ENCODE measurements at regions not wholly inside any gene's neighbourhood (a gene's known extent, or its start where the extent isn't known, plus 50 kb on each side); places are given as distances from the start of the nearest gene placed in this dataset.

DNA sequence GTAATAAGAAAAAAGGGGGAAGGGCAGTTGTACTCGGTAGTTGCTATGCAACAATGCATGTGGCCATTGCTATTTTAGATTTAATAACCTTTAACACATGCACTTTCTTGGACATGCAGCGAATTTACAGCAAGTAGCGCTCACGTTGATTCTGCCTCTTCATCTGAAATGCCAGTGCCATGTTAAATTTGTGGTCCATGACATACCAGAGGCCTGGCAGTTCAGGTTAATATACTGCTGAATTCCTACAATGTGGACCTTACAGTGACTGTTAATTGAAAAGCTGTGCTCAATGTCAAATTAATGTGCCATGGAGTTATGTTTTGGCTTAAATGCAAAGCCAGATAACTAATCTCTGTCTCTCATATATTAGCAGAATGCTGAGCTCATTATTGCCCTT, 699.7 kb downstream of the DOK5 start:
- no peak overlapping the region for H3K27ac ChIP-seq
- TF ChIP-seq, protein P1, sequence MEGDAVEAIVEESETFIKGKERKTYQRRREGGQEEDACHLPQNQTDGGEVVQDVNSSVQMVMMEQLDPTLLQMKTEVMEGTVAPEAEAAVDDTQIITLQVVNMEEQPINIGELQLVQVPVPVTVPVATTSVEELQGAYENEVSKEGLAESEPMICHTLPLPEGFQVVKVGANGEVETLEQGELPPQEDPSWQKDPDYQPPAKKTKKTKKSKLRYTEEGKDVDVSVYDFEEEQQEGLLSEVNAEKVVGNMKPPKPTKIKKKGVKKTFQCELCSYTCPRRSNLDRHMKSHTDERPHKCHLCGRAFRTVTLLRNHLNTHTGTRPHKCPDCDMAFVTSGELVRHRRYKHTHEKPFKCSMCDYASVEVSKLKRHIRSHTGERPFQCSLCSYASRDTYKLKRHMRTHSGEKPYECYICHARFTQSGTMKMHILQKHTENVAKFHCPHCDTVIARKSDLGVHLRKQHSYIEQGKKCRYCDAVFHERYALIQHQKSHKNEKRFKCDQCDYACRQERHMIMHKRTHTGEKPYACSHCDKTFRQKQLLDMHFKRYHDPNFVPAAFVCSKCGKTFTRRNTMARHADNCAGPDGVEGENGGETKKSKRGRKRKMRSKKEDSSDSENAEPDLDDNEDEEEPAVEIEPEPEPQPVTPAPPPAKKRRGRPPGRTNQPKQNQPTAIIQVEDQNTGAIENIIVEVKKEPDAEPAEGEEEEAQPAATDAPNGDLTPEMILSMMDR (conservative IDR thresholded peaks at IDR 0.05), result no peak

DNA sequence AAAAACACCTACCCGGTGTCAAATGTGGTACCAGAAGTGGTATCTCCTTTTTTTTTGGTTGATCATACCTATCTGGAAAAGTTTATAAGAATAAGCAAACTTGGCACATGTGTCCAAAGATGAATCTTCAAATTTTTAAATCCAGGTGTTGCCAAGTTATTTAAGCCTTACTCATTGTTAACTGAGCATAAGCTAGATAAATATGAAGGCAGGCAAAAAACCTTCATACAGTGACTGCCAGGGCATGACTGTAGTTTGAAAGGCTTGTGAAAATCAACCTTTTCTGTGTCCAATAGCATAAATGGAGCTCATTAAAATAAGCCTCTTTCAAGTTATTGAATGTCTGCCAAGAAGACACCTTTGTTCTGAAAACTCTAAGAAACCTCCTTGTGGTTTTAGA, 699.2 kb downstream of the DOK5 start:
- H3K27ac ChIP-seq, result no peak overlapping the region
- TF ChIP-seq, protein P1 (conservative IDR thresholded peaks at IDR 0.05), result no peak

DNA sequence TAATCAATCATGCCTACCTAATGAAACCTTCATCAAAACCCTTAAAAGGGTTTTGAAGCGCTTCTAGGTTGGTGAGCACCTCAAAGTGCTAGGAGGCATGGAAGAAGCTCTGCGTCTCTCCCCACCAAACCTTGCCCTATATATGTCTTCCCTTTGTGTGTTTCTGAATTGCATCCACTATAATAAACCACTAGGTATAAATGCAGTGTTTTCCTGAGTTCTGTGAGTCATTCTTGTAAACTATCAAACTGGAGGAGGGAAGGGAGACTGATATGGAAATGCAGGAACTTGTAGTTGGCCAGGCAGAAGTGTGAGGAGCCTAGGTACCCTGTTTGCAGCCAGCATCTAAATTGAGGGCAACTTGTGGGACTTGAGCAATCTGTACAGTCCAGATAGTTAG, 698.8 kb downstream of the DOK5 start:
- no peak overlapping the region for H3K27ac ChIP-seq
- TF ChIP-seq, protein P1 (conservative IDR thresholded peaks at IDR 0.05), result no peak

DNA sequence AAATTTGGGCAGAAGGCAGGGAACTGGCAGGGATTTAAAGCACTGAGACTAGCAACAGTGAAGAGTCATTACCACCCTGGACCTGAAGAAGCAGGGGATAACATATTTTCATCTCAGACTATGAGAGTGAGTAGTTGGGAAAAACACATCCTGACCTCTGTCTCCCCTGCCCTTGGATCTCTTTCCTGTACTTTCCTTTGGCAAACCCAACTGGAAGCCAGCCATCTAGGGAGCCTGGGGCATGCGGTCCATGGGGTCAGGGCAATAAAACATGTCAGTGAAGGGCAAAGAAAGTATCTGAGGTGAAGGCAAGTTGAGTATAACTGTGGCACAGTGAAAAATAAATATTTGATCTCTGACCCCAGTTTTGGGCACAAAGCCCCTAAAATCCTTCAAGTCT, 698.2 kb downstream of the DOK5 start:
- TF ChIP-seq, protein P1 (conservative IDR thresholded peaks at IDR 0.05), result no peak
- H3K27ac ChIP-seq, result no peak overlapping the region

DNA sequence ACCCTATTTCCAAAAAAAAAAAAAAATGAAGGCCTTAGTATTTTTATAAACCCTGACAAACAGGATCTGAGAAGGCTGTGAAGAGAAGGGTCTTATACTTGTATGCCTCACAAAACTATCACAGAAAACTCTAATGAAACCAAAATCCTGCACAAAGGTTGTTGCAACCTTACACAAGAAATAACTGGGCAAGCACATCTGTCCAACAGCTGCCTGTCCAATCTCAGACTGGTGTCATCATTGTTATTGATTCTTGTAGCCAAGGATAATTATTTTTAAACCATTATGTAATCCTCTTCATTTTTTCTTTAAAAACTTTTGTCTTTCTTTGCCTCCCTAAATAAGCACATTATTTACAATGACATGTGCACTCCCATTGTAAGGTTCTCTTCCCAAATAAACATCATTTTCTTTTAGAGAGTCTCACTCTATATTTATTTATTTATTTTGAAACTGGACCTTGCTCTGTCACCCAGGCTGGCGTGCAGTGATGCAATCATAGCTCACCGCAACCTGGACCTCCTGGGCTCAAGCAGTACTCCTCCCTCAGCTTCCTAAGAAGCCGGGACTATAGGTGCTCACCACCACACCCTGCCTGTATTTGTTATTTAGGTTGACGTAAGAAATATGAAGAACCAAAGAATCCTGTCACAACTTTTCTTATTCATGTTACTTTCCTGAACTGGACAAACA, 697.1 kb downstream of the DOK5 start:
- H3K27ac ChIP-seq, result no peak overlapping the region
- TF ChIP-seq, protein P1 (conservative IDR thresholded peaks at IDR 0.05), result no peak

DNA sequence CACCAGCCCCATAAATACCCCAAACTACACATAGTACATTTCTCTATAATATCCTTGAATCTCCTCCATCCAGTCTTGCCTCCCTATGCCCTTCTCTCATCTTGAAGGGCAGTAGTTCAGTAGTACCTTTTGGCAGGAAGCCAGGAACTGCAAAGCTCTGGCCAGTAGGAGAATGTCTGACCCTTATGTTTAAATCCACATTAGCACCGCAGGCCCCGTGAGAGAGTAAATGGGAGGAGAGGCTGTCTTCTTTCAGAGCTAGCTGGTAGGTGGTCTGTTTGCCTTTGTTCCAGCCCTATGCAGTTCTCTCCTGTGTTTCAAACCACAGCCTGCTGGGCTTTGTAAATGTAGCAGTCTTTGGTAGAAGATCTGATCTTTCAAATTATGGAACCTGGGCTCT, 690.7 kb downstream of the DOK5 start:
- TF ChIP-seq, protein P1 (conservative IDR thresholded peaks at IDR 0.05), result no peak
- no peak overlapping the region for H3K27ac ChIP-seq

DNA sequence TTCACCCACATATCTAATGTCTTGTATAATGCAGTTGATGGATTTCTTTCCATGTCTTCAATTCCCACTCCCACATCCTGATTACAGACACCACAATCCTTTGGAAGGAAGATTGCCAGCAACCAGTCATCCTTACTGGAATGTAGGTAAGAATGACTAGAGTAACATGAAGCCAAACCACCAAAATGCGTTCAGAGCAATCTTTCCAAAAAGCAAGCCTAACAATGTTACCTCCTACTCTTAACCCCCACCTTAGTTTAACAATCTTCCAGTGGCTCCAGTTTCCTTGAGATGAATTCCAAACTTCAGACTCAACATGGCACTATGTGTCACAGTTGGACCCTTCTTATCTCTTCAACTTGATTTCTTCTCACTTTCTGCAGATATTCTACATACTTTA, 685.6 kb downstream of the DOK5 start:
- TF ChIP-seq, protein P1 (conservative IDR thresholded peaks at IDR 0.05), result no peak
- no peak overlapping the region for H3K27ac ChIP-seq
